ENCODE measurements at regions not wholly inside any gene's neighbourhood (a gene's known extent, or its start where the extent isn't known, plus 50 kb on each side); places are given as distances from the start of the nearest gene placed in this dataset.
"Not testable (repeated sequence)": the region's sequence is repeated elsewhere in the genome, so short reads cannot be mapped to it uniquely, and the experiment has no call there.

- TF ChIP-seq CTCF (IDR thresholded peaks at IDR 0.05); MAX (IDR thresholded peaks at IDR 0.05; ENCODE audit: low read depth); IRF3 (IDR thresholded peaks at IDR 0.05; ENCODE audit: low read depth, low read length); TAF1 (IDR thresholded peaks at IDR 0.05; ENCODE audit: borderline replicate concordance, low read depth, low read length): not testable (repeated sequence)
Observed at GRCh38 chr16:32873783-32874182, 197.8 kb upstream of the TP53TG3 start.

Measured in SK-N-SH (cell line).